NCI-H2029 treated with DMSO at 0.1 percent for 48 hours (cell line): ENCODE measurements at regions not wholly inside any gene's neighbourhood (a gene's known extent, or its start where the extent isn't known, plus 50 kb on each side); places are given as distances from the start of the nearest gene placed in this dataset.

Experiments
- DNase-seq: peaks from one replicate; lab custom pipeline; 2025; lab: John Stamatoyannopoulos, UW

GRCh38 chr2:120425014-120425413, 79.1 kb downstream of the INHBB start:
- no peak for DNase-seq

DNA sequence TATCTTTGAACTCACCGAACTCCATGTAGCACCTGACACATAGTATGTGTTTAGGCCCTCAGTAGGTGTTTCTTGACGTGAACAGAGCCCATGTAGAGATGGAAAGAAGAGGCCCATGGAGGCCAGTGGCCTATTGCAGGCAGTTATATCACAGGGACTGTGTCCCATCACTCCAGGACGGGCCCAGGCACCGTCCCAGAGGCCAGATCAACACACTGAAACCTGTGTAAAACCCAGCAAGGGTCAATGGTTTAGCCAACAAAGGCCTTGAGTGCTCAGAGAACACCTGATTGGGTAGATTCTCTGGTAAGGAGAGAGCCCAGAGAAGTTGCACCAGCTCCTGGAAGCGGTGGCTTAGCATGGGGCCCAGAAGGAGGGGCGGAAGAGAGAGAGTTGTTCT, 82.8 kb downstream of the INHBB start:
- no peak for DNase-seq

DNA sequence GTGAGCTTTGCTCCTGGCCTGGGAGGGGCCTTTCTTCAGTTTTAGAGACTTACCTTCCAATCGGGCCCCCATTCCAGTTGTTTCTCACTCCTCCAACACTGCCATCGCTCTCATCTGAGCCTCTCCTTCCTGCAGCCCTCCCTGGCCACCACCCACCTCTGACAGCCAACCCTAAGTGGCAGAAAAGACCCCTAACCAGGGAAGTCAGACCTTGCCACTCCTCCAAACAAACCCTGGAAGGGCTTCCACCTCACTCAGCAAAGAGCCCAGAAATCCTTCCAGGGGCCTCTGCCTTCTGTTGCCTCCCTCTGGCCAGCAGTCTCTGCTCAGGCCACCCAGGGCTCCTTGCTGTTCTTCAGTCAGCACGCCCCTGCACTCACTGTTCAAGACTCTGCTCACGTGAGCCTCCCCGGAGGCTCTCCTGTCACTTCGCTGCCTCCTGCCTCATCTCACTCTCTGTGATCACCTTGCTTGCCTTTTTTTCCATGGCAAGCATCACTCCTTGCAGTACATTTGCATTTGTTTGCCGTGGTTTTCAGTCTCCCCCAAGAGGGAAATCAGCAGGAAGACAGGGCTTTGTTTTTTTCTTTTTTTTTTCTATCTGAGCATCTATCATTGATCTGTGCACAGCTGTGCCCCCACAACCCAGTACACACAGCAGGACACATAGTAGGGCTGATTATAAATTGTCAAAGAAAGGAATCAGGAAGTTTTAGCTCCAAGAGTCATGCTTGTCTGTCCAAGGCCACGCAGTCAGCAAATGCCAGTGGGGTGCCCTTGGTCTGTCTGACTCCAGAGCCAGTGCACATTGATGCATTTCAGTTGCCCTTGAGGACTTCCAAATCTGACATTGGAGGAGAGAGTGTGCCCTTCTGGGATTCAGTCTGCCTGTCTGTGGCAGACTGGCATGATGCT, 83.9 kb downstream of the INHBB start:
- DNase-seq = no peak

GRCh38 chr2:120430501-120430830, 84.5 kb downstream of the INHBB start:
- DNase-seq = no peak

DNA sequence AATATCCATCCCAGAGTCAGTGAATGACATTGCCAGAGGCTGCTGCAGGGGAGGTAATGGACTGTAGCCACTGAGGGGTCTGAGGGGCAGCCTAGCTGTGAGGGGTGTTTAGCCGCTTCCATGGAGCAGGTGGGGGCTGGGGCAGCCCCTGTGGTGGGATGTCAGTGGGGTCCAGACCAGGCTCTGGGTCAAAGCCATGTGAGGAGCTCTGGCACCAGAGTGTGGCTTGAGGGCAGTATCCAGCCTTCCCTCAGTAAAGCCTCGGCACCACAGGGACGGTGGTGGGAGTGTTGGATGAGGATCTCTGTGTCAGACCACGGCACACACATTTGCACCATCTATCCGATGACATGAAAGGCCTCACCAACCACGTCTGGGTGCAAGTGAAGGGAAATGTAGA, 85.0 kb downstream of the INHBB start:
- DNase-seq = no peak

GRCh38 chr2:120431386-120432292, 85.7 kb downstream of the INHBB start:
- no peak for DNase-seq

- DNase-seq = no peak
These were observed 86.5 kb downstream of the INHBB start for GRCh38 chr2:120432293-120432975.

DNA sequence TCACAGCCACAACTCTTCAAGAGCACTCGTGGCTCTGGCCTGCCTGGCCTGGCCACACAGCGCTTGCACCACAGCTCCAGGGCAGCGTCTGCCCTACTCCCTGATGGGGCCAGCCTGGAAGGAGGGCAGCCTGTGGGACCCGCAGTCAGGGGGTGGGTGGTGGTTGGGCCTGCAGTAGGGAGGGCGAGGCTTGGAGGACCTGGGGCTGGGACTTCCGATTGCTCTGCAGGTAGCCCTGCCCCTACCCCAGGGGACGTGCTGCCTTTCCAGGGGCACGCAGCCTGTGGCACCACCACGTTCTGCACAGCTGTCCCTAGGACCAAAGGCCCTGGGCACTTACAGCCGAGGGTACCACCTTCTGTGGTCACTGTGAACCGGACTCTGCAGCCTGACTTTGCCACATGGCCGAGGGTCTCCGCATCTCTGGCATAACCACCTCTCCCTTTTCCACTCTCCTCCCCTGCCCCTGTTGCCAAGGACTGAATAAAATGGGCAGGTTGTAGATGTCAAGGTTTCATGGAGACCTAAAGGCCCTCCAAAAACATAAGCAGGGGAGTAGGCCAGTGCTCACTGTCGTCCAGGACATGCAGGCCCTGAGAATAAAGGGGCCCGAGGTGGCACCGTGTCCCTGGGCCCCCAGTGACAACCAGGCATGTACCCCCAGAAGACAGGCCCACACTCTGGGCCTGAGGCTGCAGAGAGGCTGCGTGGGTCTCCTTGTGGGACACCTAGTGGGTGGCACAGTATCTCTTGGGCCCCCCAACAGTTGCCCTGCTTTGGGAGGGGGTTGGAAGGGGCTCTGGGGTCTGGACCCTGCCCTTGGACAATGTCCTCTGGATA, 87.3 kb downstream of the INHBB start:
- no peak for DNase-seq

- no peak for DNase-seq
These were observed 87.9 kb downstream of the INHBB start for GRCh38 chr2:120433816-120434290.

GRCh38 chr2:120434492-120435308, 88.8 kb downstream of the INHBB start:
- DNase-seq = no peak

- DNase-seq = no peak
These were observed 89.9 kb downstream of the INHBB start for GRCh38 chr2:120435671-120436459.

GRCh38 chr2:120436460-120436739, 90.5 kb downstream of the INHBB start:
- no peak for DNase-seq

GRCh38 chr2:120436885-120437603, 91.1 kb downstream of the INHBB start:
- peak; percentile 62 for DNase-seq

- no peak for DNase-seq
These were observed 91.7 kb downstream of the INHBB start for GRCh38 chr2:120437604-120438000.

DNA sequence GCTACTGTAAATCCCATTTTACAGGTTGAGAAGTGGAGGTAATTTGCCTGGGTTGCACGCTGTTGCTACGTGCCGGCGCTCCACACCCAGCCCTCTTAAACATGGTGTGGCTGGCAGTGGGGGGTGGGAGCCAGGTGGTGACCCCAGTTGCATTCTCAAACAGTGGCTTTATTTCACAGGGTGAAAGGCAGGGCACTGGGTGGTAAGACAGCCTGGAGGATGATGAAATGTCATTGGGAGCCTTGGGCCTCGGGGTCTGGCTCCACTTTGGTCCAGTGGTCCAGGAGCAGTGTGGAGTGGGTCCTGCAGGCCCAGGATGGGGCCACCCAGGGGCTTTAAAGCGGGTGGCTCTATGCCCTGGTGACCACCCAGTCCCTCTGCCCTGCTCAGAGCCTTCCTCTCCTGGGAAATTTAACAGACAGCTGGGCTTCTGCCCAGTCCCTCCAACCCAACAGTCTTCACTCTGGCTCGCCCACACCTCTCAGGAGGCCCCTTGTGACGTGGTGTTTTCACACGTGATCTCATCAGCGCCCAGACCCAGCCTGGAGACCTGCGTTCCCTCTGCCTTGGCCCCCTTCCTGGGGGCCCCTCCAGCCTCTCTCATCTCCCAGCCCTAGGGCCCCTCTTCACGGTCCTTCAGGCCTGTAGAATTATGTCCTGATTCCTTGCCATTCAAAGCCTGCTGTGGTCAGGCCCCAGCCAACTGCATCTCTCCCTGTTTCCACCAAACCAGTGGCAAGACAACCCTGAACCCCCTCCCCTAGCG, 92.5 kb downstream of the INHBB start:
- no peak for DNase-seq

DNA sequence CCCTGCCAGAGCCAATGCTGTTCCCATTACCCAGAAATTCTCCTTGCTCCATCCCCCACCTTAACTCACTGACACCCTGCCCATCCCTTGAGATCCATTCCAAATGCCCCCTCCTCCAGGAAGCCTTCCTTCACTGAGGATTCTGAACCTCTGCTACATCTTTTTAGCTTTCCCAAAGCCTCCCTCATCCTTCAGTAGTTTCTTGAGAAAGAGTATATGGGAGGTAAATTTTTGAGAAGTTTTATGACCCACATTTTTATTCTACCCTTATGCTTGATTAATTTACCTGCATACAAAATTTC, 93.1 kb downstream of the INHBB start:
- DNase-seq = no peak

- no peak for DNase-seq
These were observed 93.9 kb downstream of the INHBB start for GRCh38 chr2:120439637-120440384.
